HG03571 (cell line): ENCODE measurements at regions not wholly inside any gene's neighbourhood (a gene's known extent, or its start where the extent isn't known, plus 50 kb on each side); places are given as distances from the start of the nearest gene placed in this dataset.
"Not testable (repeated sequence)": the region's sequence is repeated elsewhere in the genome, so short reads cannot be mapped to it uniquely, and the experiment has no call there.

Source experiments
- ATAC-seq: cut with Tn5 transposase; IDR thresholded peaks from one replicate; pipeline ENCODE4 v1.9.1; 2021; ENCODE audit not compliant: unreplicated experiment

GRCh38 chr10:78335691-78336401, 302.2 kb downstream of the RPS24 start:
- ATAC-seq, result no peak

- ATAC-seq, result no peak
Measured at GRCh38 chr10:78336402-78336791, 302.7 kb downstream of the RPS24 start.

- no peak for ATAC-seq
Measured at GRCh38 chr10:78337016-78337415, 303.4 kb downstream of the RPS24 start.

GRCh38 chr10:78337646-78338391, 304.2 kb downstream of the RPS24 start:
- no peak for ATAC-seq

- no peak for ATAC-seq
Measured at GRCh38 chr10:78338717-78339116, 305.1 kb downstream of the RPS24 start.

GRCh38 chr10:78339251-78339650, 305.6 kb downstream of the RPS24 start:
- no peak for ATAC-seq

- ATAC-seq, result no peak
Measured at GRCh38 chr10:78341953-78342614, 308.4 kb downstream of the RPS24 start.

GRCh38 chr10:78342827-78343653, 309.4 kb downstream of the RPS24 start:
- ATAC-seq, result no peak

- not testable (repeated sequence) for ATAC-seq
Measured at GRCh38 chr10:78344257-78344656, 310.6 kb downstream of the RPS24 start.

- ATAC-seq, result not testable (repeated sequence)
Measured at GRCh38 chr10:78345515-78345914, 311.9 kb downstream of the RPS24 start.

GRCh38 chr10:78346721-78347120, 313.1 kb downstream of the RPS24 start:
- ATAC-seq, result no peak

- ATAC-seq, result no peak
Measured at GRCh38 chr10:78348411-78349164, 314.9 kb downstream of the RPS24 start.

- ATAC-seq, result no peak
Measured at GRCh38 chr10:78349165-78349516, 315.5 kb downstream of the RPS24 start.

GRCh38 chr10:78349911-78350663, 316.4 kb downstream of the RPS24 start:
- no peak for ATAC-seq

- no peak for ATAC-seq
Measured at GRCh38 chr10:78351283-78351682, 317.6 kb downstream of the RPS24 start.

- ATAC-seq, result no peak
Measured at GRCh38 chr10:78351809-78352208, 318.1 kb downstream of the RPS24 start.

- no peak for ATAC-seq
Measured at GRCh38 chr10:78353636-78354035, 320.0 kb downstream of the RPS24 start.

GRCh38 chr10:78354101-78354500, 320.4 kb downstream of the RPS24 start:
- no peak for ATAC-seq

GRCh38 chr10:78356291-78356900, 322.7 kb downstream of the RPS24 start:
- ATAC-seq, result no peak
